ENCODE measurements at regions not wholly inside any gene's neighbourhood (a gene's known extent, or its start where the extent isn't known, plus 50 kb on each side); places are given as distances from the start of the nearest gene placed in this dataset.

DNA sequence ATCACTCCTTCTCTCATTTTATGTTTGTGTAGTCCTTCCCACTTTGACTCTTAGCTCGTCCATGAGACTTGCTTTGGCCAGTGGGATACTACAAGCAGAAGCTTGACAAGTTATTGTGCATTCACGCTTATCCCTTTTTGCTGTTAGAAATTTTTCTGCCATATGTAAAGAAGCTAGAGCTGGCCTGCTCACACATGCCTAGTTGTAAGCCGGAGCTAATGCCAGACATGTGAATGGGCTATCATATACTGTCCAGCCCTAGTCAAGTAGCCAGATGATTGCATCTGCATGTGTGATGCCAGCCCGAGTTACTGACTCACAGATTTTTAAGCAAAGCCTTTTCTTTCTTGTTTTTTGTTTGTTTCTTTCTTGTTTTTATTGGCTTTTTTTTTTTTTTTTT lies 460.7 kb downstream of the TDRD3 start:
- TF ChIP-seq CTCF (IDR thresholded peaks at IDR 0.05) (no peak), POLR2AphosphoS5 (IDR thresholded peaks at IDR 0.05) (no peak), POLR2A (IDR thresholded peaks at IDR 0.05) (no peak)
